ENCODE measurements at regions not wholly inside any gene's neighbourhood (a gene's known extent, or its start where the extent isn't known, plus 50 kb on each side); places are given as distances from the start of the nearest gene placed in this dataset.
A peak's percentile ranks its signal among the peaks of the same experiment; 100 is the strongest.

DNA sequence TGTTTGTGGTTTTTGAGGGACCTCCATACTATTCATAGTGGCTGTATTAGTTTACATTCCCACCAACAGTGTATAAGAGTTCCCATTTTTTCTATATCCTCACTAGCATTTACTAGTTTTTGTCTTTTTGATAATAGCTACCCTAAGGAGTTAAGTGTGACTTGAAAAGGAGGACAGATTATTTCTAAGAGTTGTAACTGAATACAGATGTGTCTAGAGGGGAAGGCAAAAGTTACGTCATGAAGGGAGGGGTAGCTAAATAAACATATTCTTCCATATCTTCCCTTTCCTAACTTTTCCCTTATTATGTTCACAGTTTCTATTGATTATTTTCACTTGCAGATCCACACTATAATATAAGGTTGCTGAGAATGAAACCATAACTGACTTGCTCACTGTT is 1315.7 kb upstream of the ZEB2 start:
- DNase-seq (ENCODE audit: low spot score): no peak

DNA sequence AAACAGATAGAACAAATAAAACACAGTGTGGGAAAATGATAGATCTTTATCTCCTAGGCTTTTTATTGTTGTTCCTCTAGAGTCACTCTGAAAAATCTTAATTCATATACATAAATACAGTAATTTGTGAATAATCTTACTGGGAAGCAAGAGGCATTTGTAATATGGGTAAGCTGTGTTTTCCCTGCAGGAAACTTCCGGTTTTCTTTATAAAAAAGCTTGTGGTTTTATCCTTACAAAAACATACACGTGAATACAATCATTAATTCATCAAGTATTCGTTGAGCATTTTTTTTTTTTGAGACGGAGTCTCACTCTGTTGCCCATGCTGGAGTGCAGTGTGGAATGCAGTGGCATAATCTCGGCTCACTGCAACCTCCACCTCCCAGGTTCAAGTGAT is 1312.8 kb upstream of the ZEB2 start:
- no peak for DNase-seq (ENCODE audit: low spot score)

DNA sequence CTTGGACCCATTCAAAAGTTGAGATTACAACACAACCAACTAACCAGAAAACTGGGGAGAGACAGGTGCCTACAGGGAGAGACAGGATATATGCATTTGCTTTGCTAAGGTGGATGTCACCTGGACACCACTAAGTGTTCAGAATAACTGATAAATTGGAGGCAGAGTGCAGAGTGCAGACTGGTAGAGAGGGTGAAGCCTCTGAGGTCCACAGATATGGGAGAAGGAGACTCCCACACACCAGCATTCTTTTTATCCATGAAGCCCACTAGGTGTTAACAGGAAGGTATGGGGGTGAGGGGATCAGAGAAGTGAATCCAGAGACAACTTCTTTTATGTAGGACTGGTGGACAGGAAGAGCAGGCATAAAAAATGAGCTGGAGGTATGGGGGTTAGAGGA is 1310.0 kb upstream of the ZEB2 start:
- DNase-seq (ENCODE audit: low spot score): no peak

DNA sequence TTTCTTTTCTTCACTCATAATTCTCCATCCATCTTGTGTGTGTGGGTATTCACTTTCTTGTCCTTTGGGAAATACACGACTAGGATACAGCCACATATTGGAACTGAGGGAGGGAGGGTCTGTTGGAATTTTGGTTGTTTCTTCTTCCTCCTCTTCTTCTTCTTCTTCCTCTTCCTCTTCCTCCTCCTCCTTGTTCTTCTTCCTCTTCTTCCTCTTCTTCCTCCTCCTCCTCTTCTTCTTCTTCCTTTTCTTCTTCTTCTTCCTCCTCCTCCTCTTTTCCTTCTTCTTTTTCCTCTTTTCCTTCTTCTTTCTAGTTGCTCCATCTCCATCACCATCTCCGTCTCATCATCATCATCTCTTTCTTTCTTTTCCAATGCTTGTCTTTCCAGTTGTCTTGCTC is 1307.3 kb upstream of the ZEB2 start:
- DNase-seq (ENCODE audit: low spot score): no peak

GRCh38 chr2:145824384-145824783 is 1304.5 kb upstream of the ZEB2 start:
- no peak for DNase-seq (ENCODE audit: low spot score)

- DNase-seq (ENCODE audit: low spot score): no peak
These were observed 1303.1 kb upstream of the ZEB2 start for GRCh38 chr2:145822892-145823534.

DNA sequence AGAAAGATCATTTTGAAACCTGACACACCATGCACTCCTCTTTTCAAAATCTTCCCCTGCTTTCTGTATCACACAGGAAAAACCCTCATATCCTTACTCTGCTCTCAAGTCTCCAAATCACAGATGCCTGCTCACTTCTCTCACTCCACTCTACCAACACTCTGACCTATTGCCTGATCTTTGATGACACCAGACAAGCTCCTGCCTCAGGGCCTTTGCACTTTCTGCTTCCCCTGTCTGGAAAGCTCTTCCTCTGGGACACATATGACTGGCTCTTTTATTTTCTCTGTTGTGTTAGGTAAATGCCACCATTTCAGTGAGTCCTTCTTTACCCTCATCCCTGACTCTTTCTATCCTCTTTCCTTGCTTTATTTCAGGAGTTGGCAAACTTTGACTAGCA is 1300.7 kb upstream of the ZEB2 start:
- DNase-seq (ENCODE audit: low spot score): no peak

- no peak for DNase-seq (ENCODE audit: low spot score)
These were observed 1299.1 kb upstream of the ZEB2 start for GRCh38 chr2:145818890-145819504.

GRCh38 chr2:145815933-145816332 is 1296.0 kb upstream of the ZEB2 start:
- DNase-seq (ENCODE audit: low spot score): no peak

GRCh38 chr2:145813481-145813880 is 1293.6 kb upstream of the ZEB2 start:
- no peak for DNase-seq (ENCODE audit: low spot score)

- no peak for DNase-seq (ENCODE audit: low spot score)
These were observed 1292.2 kb upstream of the ZEB2 start for GRCh38 chr2:145812165-145812554.

- DNase-seq (ENCODE audit: low spot score): peak; percentile 65
These were observed 1291.6 kb upstream of the ZEB2 start for GRCh38 chr2:145811276-145812164.

GRCh38 chr2:145807968-145808367 is 1288.0 kb upstream of the ZEB2 start:
- DNase-seq (ENCODE audit: low spot score): no peak

GRCh38 chr2:145807554-145807953 is 1287.6 kb upstream of the ZEB2 start:
- no peak for DNase-seq (ENCODE audit: low spot score)

DNA sequence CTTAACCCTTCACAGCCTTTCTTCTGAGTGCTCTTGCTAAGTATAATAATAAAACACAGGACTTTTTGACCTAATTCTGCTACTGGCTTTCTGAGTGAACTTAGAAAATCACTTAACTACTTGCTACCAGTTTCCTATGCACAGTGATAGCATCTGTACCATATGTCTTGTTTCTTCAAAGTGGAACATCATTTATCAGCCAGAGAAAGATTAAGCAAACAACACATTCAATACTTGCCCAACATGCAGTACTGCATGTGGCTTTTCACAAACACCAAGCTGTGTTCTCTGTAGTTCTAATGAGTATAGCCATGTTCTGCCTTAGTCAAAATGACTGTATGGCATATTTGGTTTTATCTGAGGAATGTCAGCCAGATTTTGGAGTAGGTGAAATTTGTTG is 1286.6 kb upstream of the ZEB2 start:
- no peak for DNase-seq (ENCODE audit: low spot score)

DNA sequence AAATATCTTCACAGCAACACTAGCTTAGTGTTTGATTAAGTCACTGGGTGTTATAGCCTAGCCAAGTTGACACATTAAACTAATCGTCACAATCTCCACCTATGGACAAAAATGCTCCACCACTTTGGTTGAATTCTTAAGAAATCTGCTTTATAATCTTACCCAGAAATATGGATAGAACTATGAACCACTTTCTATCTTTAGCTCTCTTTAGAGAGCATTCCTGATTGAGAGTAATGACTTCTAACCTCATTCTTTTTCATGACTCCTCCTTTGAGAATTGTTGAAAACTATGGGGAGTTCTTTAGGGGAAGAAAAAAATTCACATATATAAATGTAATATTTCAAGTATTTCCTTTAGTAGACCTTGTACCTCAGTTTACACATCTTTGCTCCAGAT is 1282.2 kb upstream of the ZEB2 start:
- no peak for DNase-seq (ENCODE audit: low spot score)

DNA sequence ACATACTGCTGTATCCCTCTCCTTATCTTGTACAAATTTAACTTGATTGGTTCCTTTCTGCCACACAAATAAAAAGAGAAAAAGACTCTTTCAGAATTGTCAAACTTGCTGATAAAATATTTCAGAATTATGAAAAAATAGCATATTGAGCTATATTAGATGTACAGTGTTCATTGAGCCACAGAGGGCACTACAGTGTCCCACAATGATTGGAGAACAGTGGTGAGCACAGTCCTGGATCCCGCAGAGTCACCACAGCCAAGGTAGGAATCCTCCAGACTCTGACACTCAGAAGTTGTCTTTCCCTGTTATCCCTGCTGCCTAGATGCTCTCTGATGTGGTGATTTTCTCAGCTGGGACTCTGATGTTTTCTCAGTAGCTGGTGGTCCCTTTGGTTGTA is 1281.3 kb upstream of the ZEB2 start:
- DNase-seq (ENCODE audit: low spot score): no peak

- no peak for DNase-seq (ENCODE audit: low spot score)
These were observed 1280.5 kb upstream of the ZEB2 start for GRCh38 chr2:145800151-145801091.

DNA sequence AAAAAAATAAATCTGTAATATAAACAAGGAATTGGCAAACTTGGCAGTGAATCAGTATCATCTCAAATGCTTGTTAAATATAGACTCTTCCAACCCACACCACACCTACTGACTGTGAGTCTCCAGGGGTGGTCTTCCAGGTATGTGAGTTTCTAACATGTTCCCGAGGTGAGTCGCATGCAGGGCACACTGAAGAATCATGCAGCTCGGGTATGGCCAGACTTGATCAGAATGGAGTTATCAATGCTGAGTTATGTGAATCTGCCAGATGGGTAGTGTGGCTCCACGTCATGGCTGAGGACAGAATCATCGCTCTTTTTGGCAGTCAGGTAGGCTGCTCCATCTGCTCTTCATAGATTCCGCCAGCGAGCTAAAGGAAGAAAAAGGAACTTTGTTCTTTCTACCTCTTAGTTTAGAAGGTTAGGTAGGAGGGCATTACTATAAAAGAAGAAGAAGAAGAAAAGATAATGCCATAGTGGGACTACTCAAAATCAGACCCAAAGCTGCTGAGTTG is 1279.7 kb upstream of the ZEB2 start:
- DNase-seq (ENCODE audit: low spot score): no peak

GRCh38 chr2:145798419-145798818 is 1278.5 kb upstream of the ZEB2 start:
- DNase-seq (ENCODE audit: low spot score): no peak

- DNase-seq (ENCODE audit: low spot score): peak; percentile 72
These were observed 1277.8 kb upstream of the ZEB2 start for GRCh38 chr2:145797692-145798091.

DNA sequence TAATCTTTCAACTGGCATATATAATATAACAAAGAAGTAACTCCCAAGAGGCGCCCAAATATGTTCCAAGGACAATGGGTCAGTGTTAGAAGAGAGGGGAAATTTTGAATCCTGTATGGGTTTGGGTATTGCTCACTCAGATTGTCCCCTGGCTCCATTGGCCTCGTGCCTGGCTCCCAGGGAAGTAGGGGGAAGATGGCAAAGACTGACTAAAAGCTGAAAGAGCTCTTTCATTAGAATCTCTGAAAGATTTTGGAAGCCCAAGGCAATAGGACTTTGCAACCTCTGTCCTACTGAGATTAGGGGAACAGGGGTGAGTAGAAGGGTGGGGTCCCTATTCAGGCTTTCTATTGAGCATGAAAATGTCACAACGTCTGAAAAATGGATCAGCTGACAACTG is 1272.8 kb upstream of the ZEB2 start:
- DNase-seq (ENCODE audit: low spot score): no peak

Measured in kidney capillary endothelial cell (primary cell).